GM23338 (cell line): ENCODE measurements at regions not wholly inside any gene's neighbourhood (a gene's known extent, or its start where the extent isn't known, plus 50 kb on each side); places are given as distances from the start of the nearest gene placed in this dataset.

ENCODE experiments used
- CREB1 ChIP-seq: fragments of 250-450 bp; sonication (Bioruptor Pico); IDR thresholded peaks from 2 replicates; pipeline ENCODE4 v1.5.0; 2020; ENCODE audit warnings: low read depth, mild to moderate bottlenecking, moderate library complexity
- CTCF ChIP-seq, 2 experiments: fragments of 200-600 bp in 1 of 2; sonication (generic) in 1 of 2; conservative IDR thresholded peaks; 2 replicates each; pipeline versions ENCODE4 v1.5.1 to v1.6.1; 2016 to 2017; ENCODE audit warnings: antibody characterized with exemption in 2 of 2, low read depth in 2 of 2, mild to moderate bottlenecking in 2 of 2, moderate library complexity in 1 of 2
- EZH2 ChIP-seq: fragments of 200-600 bp; sonication (generic); IDR thresholded peaks from one replicate; pipeline ENCODE4 v1.8.0; 2017; ENCODE audit warnings: antibody characterized with exemption, mild to moderate bottlenecking, low read depth; ENCODE audit not compliant: unreplicated experiment
- EZH2phosphoT487 ChIP-seq: fragments of 200-600 bp; sonication (generic); IDR thresholded peaks from one replicate; pipeline ENCODE4 v1.8.1; 2018; ENCODE audit warnings: antibody characterized with exemption; ENCODE audit not compliant: unreplicated experiment
- NANOG ChIP-seq: IDR thresholded peaks from 2 replicates; pipeline ENCODE4 v1.6.1; 2016; ENCODE audit warnings: antibody characterized with exemption, borderline replicate concordance
- POLR2AphosphoS5 ChIP-seq: IDR thresholded peaks from 2 replicates; pipeline ENCODE4 v1.6.1; 2016; ENCODE audit warnings: antibody characterized with exemption, low read depth
- REST ChIP-seq: IDR thresholded peaks from one replicate; pipeline ENCODE4 v1.6.1; 2018; ENCODE audit warnings: antibody characterized with exemption; ENCODE audit not compliant: unreplicated experiment
- ZNF114 ChIP-seq: fragments of 250-450 bp; sonication (Bioruptor Pico); IDR thresholded peaks from 2 replicates; pipeline ENCODE4 v1.5.0; 2020; ENCODE audit warnings: mild to moderate bottlenecking, moderate library complexity

GRCh38 chr1:58060559-58061170, 485.9 kb downstream of the OMA1 start:
- TF ChIP-seq EZH2 (no peak), CTCF (conservative IDR thresholded peaks at IDR 0.05; ENCODE audit: low read depth in 2 of 2) (no peak), ZNF114 (no peak), CREB1 (CRISPR knock-in tag) (no peak), EZH2phosphoT487 (no peak), REST (no peak), POLR2AphosphoS5 (no peak), NANOG (no peak)
